HFF-Myc (cell line): ENCODE measurements at regions not wholly inside any gene's neighbourhood (a gene's known extent, or its start where the extent isn't known, plus 50 kb on each side); places are given as distances from the start of the nearest gene placed in this dataset.

Source experiments
- DNase-seq: peaks from one replicate; pipeline ENCODE4 v3.0.0-alpha.2; 2011; ENCODE audit warnings: low read depth; ENCODE audit errors: extremely low read depth
- H3K4me3 ChIP-seq: replicated peaks from 2 replicates; pipeline ENCODE4 v1.5.1; 2011; ENCODE audit warnings: low read depth, mild to moderate bottlenecking, control low read depth, low read length
- TF ChIP-seq, protein P1 (sequence below): IDR thresholded peaks from 2 replicates; pipeline ENCODE4 v1.5.1; 2012; ENCODE audit warnings: mild to moderate bottlenecking, low read depth, low read length, control low read depth; ENCODE audit errors: missing control alignments

- TF ChIP-seq, protein P1, sequence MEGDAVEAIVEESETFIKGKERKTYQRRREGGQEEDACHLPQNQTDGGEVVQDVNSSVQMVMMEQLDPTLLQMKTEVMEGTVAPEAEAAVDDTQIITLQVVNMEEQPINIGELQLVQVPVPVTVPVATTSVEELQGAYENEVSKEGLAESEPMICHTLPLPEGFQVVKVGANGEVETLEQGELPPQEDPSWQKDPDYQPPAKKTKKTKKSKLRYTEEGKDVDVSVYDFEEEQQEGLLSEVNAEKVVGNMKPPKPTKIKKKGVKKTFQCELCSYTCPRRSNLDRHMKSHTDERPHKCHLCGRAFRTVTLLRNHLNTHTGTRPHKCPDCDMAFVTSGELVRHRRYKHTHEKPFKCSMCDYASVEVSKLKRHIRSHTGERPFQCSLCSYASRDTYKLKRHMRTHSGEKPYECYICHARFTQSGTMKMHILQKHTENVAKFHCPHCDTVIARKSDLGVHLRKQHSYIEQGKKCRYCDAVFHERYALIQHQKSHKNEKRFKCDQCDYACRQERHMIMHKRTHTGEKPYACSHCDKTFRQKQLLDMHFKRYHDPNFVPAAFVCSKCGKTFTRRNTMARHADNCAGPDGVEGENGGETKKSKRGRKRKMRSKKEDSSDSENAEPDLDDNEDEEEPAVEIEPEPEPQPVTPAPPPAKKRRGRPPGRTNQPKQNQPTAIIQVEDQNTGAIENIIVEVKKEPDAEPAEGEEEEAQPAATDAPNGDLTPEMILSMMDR = no peak
- no peak for DNase-seq
- H3K4me3 ChIP-seq = no peak overlapping the region
These were observed 602.9 kb upstream of the HTR2C start for GRCh38 chrX:113980953-113981352.

DNA sequence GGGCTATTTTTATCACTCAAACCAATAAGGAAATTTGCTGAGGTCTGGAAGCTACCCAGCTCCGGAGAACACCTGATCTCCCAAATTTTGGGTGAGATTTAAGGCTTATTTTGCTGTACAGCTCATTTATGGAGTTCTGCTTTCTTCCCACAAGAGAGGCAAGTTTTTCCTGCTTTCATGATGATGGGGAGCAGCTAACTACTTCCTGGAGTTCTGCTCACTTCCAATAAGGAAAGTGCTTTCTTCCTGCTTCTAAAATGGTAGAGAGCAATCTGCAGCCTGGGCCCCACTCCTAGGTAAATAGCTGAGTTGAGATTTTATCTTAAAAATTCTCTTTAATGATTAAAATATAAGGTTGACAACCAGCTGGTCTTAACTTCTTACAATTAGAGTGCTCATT is 606.0 kb upstream of the HTR2C start:
- no peak for DNase-seq
- TF ChIP-seq, protein P1 = no peak
- H3K4me3 ChIP-seq = no peak overlapping the region

- DNase-seq = no peak
- TF ChIP-seq, protein P1 = no peak
- no peak overlapping the region for H3K4me3 ChIP-seq
These were observed 608.4 kb upstream of the HTR2C start for GRCh38 chrX:113975441-113975840.

DNA sequence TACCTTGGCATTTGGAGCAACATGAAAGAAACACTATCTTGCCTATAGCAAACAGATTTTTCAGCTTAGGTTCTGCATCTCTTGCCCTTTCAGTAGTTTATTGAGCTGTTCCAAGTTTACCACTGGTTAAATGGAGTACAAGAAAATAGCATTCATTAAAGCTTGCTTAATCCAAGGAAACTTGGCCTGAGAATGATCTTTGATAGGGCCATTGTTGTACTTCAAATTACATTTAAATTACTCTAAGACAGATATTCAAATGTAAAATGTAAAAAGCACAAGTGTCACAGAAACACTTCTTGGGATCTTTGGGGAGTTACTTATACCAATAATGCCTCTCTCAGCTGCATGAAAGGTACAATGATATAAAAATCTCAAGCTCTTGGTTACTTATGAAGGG is 609.0 kb upstream of the HTR2C start:
- H3K4me3 ChIP-seq = no peak overlapping the region
- TF ChIP-seq, protein P1 = no peak
- no peak for DNase-seq

DNA sequence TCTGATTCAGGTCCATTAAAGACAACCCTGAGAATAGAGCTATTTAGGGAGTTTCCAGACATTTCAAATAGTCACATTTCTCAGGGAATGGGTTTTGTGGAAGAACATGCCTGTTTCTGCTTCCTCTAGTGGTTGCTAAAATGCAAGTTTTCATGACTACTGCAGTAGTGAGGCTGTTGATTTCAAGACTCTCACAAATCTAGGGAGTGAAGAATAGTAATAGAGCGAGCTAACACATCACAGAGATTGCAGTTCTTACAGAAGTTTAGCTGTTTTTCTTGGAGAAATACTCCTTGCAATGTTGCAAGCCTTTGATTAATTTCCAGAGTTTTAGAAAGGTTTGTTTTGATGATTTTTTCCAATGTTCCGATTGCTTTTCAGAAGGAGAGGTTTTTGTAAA is 610.2 kb upstream of the HTR2C start:
- DNase-seq = no peak
- TF ChIP-seq, protein P1 = no peak
- H3K4me3 ChIP-seq = no peak overlapping the region

DNA sequence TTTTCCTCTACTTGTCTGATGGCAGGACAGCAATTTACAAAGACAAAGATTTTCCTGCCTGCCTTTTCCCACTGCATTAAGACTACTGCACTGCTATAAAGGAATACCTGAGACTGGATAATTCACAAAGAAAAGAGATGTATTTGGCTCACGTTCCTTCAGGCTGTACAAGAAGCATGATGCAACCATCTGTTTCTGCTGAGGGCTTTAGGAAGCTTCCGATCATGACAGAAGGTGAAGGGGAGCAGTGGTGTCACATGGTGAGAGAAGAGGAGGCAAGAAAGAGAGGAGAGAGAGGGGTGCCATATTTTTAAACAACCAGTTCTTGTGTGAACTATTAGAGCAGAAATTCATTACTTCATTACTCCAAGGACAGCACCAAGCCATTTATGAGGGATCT is 617.1 kb upstream of the HTR2C start:
- H3K4me3 ChIP-seq = no peak overlapping the region
- TF ChIP-seq, protein P1 = no peak
- DNase-seq = no peak

DNA sequence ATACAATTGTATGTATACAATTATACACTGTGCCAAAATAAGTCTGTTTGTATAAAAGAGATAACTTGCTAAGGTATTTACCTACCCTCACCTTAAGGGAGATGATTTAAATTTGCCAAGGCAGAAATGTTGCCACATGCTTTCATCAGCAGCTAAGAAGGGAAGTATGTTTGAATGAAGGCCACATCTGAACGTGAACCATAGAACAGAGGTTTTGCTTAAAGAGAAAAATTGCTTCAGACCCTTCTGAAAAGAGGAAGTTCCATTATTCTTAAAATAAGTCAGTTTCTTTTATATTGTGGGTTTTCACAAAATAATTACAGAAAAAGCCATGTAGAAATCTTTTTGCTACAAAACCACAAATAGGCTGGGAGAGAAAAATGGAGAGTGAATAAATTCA is 621.5 kb upstream of the HTR2C start:
- DNase-seq = no peak
- TF ChIP-seq, protein P1 = no peak
- H3K4me3 ChIP-seq = no peak overlapping the region
